Stomach (tissue), 8 donors: ENCODE measurements at regions not wholly inside any gene's neighbourhood (a gene's known extent, or its start where the extent isn't known, plus 50 kb on each side); places are given as distances from the start of the nearest gene placed in this dataset.

Experiments used
- DNase-seq, 2 donors: peaks; one replicate each; pipeline versions ENCODE4 v3.0.0 to v3.0.0-alpha.2; 2013 to 2019
- H3K27ac ChIP-seq, 5 donors: fragments of 200-600 bp in 4 of 5; sonication (generic) in 4 of 5; one replicate each; pipeline ENCODE4 v1.5.1; 2013 to 2019; ENCODE audit warnings: mild to moderate bottlenecking in 1 of 5, moderate library complexity in 1 of 5
- H3K27me3 ChIP-seq, 3 donors: fragments of 200-600 bp; sonication (generic); one replicate each; pipeline ENCODE4 v1.5.1; 2017 to 2019; ENCODE audit warnings: mixed run types in 1 of 3
- H3K36me3 ChIP-seq, 4 donors: fragments of 200-600 bp; sonication (generic); 1 replicate in 3 of 4; 2 replicates in 1 of 4; pipeline ENCODE4 v1.5.1; 2016 to 2019
- H3K4me1 ChIP-seq, 4 donors: fragments of 200-600 bp; sonication (generic); one replicate each; pipeline ENCODE4 v1.5.1; 2016 to 2019
- H3K4me3 ChIP-seq, 4 donors: fragments of 200-600 bp; sonication (generic) in 3 of 4; one replicate each; pipeline ENCODE4 v1.5.1; 2016 to 2019; ENCODE audit warnings: mild to moderate bottlenecking in 1 of 4
- H3K9me3 ChIP-seq, 4 donors: fragments of 200-600 bp; sonication (generic); one replicate each; pipeline ENCODE4 v1.5.1; 2016 to 2019
- EP300 ChIP-seq: sonication (generic); formaldehyde crosslinking; IDR thresholded peaks from one replicate; pipeline ENCODE4 v1.6.1; 2017; ENCODE audit warnings: antibody characterized with exemption
- POLR2A ChIP-seq, 4 donors: fragments of 450-650 bp; IDR thresholded peaks; one replicate each; pipeline ENCODE4 v1.6.1; 2016; ENCODE audit warnings: antibody characterized with exemption in 4 of 4, control low read depth in 2 of 4, mild to moderate bottlenecking in 1 of 4, moderate library complexity in 1 of 4
- POLR2AphosphoS5 ChIP-seq, 3 donors: sonication (generic); formaldehyde crosslinking; IDR thresholded peaks; one replicate each; pipeline ENCODE4 v1.6.1; 2016; ENCODE audit warnings: antibody characterized with exemption in 3 of 3
- WGBS, 5 donors: extraction: QIAGEN DNeasy Blood & Tissue Kit in 3 of 5; methylation state at CpG; one replicate each; pipeline versions ENCODE4 v1.1.5 to v1.1.7; 2013 to 2018; 5-methylcytosine and 5-hydroxymethylcytosine counted together
- intact Hi-C: fragments of 100-400 bp; cut with DNase I; formaldehyde crosslinking; loops from one replicate; pipeline ENCODE4 v1.15.1; 2023; ENCODE audit warnings: low total_unique reads
- TF ChIP-seq, protein P1 (sequence below), 7 experiments: fragments of 450-650 bp in 4 of 7; fragments of 200-600 bp in 3 of 7; sonication (generic) in 3 of 7; IDR thresholded peaks; one replicate each; pipeline ENCODE4 v1.5.1; 2016 to 2019; ENCODE audit warnings: antibody characterized with exemption in 7 of 7, control low read depth in 2 of 7, mild to moderate bottlenecking in 1 of 7
- donor health status: healthy with polysubstance abuse.
- donor health status: Bipolar disorder and iron deficiency.
- donor health status: healthy.

DNA sequence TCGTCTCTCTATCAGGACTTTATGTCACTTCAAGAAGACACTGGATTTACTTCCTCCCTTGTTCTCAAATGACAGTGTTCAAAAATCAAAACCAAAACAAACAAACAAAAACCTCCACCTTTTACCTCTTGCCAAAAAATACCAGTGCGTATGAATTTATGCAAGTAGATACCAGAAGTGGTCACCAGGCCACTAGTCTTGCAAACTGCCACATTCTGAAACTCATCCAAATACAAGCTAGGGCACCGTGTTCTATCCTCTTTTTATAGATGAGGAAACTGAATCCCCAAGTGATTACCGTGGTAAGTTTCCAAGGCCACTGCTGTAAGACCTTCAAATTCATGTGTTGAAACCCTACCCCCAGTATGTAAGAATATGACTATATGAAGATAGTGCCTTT is 343.9 kb upstream of the KITLG start:
- Histone ChIP-seq H3K36me3 (no peaks in the 10 kb centered on the region), H3K4me3 (no peak overlapping the region), H3K9me3 (no peaks in the 10 kb centered on the region), H3K27me3 (no peaks in the 10 kb centered on the region), H3K4me1 (peaks cover 0 to 25% (median 10%) of the 10 kb centered on the region in 4 donors), H3K27ac (no peak overlapping the region)
- TF ChIP-seq POLR2AphosphoS5 (IDR thresholded peaks at IDR 0.05) (no peak), POLR2A (IDR thresholded peaks at IDR 0.05) (no peak), EP300 (no peak)
- TF ChIP-seq, protein P1, sequence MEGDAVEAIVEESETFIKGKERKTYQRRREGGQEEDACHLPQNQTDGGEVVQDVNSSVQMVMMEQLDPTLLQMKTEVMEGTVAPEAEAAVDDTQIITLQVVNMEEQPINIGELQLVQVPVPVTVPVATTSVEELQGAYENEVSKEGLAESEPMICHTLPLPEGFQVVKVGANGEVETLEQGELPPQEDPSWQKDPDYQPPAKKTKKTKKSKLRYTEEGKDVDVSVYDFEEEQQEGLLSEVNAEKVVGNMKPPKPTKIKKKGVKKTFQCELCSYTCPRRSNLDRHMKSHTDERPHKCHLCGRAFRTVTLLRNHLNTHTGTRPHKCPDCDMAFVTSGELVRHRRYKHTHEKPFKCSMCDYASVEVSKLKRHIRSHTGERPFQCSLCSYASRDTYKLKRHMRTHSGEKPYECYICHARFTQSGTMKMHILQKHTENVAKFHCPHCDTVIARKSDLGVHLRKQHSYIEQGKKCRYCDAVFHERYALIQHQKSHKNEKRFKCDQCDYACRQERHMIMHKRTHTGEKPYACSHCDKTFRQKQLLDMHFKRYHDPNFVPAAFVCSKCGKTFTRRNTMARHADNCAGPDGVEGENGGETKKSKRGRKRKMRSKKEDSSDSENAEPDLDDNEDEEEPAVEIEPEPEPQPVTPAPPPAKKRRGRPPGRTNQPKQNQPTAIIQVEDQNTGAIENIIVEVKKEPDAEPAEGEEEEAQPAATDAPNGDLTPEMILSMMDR (IDR thresholded peaks at IDR 0.05) = no peak
- intact Hi-C loops = no loop called here
- 84 to 90% (median 87%) methylated on average over 4 of the region's 4 CpGs for WGBS, 5 donors
- DNase-seq = no peak

- Histone ChIP-seq H3K4me1 (peaks cover 0 to 25% (median 10%) of the 10 kb centered on the region in 4 donors), H3K27ac (no peak overlapping the region), H3K27me3 (no peaks in the 10 kb centered on the region), H3K4me3 (no peak overlapping the region), H3K36me3 (no peaks in the 10 kb centered on the region), H3K9me3 (no peaks in the 10 kb centered on the region)
- intact Hi-C loops = no loop called here
- WGBS, 5 donors = 78 to 90% (median 84%) methylated on average over 3 of the region's 3 CpGs
- TF ChIP-seq POLR2A (IDR thresholded peaks at IDR 0.05) (no peak), EP300 (no peak), POLR2AphosphoS5 (IDR thresholded peaks at IDR 0.05) (no peak)
- TF ChIP-seq, protein P1 (IDR thresholded peaks at IDR 0.05) = no peak
- no peak for DNase-seq
Observed at GRCh38 chr12:88923631-88924030, 343.4 kb upstream of the KITLG start.

DNA sequence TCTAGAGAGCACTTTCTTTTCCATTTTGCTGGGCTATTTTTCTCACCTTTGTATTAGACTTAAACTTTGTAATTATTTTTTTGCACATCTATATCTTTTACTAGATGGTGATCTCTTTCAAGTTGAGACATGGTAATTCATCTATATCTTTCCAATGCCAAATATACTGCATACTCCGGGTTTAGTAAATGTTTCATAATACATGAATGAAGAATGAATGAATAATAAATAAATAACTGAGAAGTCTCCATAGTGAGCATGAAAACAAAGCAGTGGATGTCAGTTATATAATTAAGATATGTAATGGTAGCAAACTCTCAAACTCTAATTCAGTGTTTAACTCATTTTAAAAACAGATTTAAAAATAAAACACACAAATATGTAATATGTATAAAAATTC is 342.5 kb upstream of the KITLG start:
- H3K4me1 ChIP-seq = peaks cover 0 to 25% (median 10%) of the 10 kb centered on the region in 4 donors
- intact Hi-C loops = no loop called here
- DNase-seq = no peak
- H3K27me3 ChIP-seq = no peaks in the 10 kb centered on the region
- H3K9me3 ChIP-seq = no peaks in the 10 kb centered on the region
- TF ChIP-seq, protein P1 (IDR thresholded peaks at IDR 0.05) = no peak
- TF ChIP-seq POLR2A (IDR thresholded peaks at IDR 0.05) = no peak
- TF ChIP-seq EP300 = no peak
- TF ChIP-seq POLR2AphosphoS5 (IDR thresholded peaks at IDR 0.05) = no peak
- WGBS, 5 donors = 38 to 62% (median 56%) methylated on average over 1 of the region's 1 CpG
- no peak overlapping the region for H3K27ac ChIP-seq
- no peak overlapping the region for H3K4me3 ChIP-seq
- H3K36me3 ChIP-seq = no peaks in the 10 kb centered on the region

- H3K27ac ChIP-seq = no peak overlapping the region
- H3K9me3 ChIP-seq = no peaks in the 10 kb centered on the region
- 49 to 62% (median 57%) methylated on average over 3 of the region's 3 CpGs for WGBS, 5 donors
- no peak for DNase-seq
- intact Hi-C loops = no loop called here
- H3K27me3 ChIP-seq = no peaks in the 10 kb centered on the region
- H3K4me3 ChIP-seq = no peak overlapping the region
- H3K36me3 ChIP-seq = no peaks in the 10 kb centered on the region
- peaks cover 0 to 22% (median 10%) of the 10 kb centered on the region in 4 donors for H3K4me1 ChIP-seq
- TF ChIP-seq, protein P1 (IDR thresholded peaks at IDR 0.05) = no peak
- TF ChIP-seq POLR2AphosphoS5 (IDR thresholded peaks at IDR 0.05) (no peak), EP300 (no peak), POLR2A (IDR thresholded peaks at IDR 0.05) (no peak)
Observed at GRCh38 chr12:88921890-88922532, 341.7 kb upstream of the KITLG start.
